Tibial artery (tissue), 4 donors: ENCODE measurements at regions not wholly inside any gene's neighbourhood (a gene's known extent, or its start where the extent isn't known, plus 50 kb on each side); places are given as distances from the start of the nearest gene placed in this dataset.

Source experiments
- DNase-seq, 2 donors: peaks; one replicate each; pipeline ENCODE4 v3.0.0-alpha.2; 2019
- H3K27ac ChIP-seq, 2 donors: fragments of 200-600 bp; sonication (generic) in 1 of 2; 1 replicate in 1 of 2; 2 replicates in 1 of 2; pipeline ENCODE4 v1.5.1; 2018 to 2019; ENCODE audit warnings: mild to moderate bottlenecking in 1 of 2
- H3K27me3 ChIP-seq, 2 donors: fragments of 200-600 bp; sonication (generic) in 1 of 2; one replicate each; pipeline versions ENCODE4 v1.5.1 to v1.6.0; 2016 to 2019
- H3K36me3 ChIP-seq, 3 donors: fragments of 200-600 bp; sonication (generic) in 2 of 3; one replicate each; pipeline ENCODE4 v1.5.1; 2016 to 2019; ENCODE audit warnings: mild to moderate bottlenecking in 2 of 3
- H3K4me1 ChIP-seq, 4 donors: fragments of 200-600 bp; sonication (generic) in 2 of 4; 1 replicate in 3 of 4; 2 replicates in 1 of 4; pipeline ENCODE4 v1.5.1; 2016 to 2019
- H3K4me3 ChIP-seq, 2 donors: fragments of 200-600 bp; sonication (generic) in 1 of 2; 1 replicate in 1 of 2; 2 replicates in 1 of 2; pipeline ENCODE4 v1.5.1; 2018 to 2019; ENCODE audit warnings: mild to moderate bottlenecking in 2 of 2
- H3K9me3 ChIP-seq, 3 donors: fragments of 200-600 bp; sonication (generic) in 1 of 3; one replicate each; pipeline ENCODE4 v1.5.1; 2016 to 2019
- intact Hi-C: fragments of 100-400 bp; cut with DNase I; formaldehyde crosslinking; loops from one replicate; pipeline ENCODE4 v1.15.0; 2023; ENCODE audit warnings: low total_unique reads
- TF ChIP-seq, protein P1 (sequence below), 2 experiments: fragments of 200-600 bp in 1 of 2; fragments of 450-650 bp in 1 of 2; IDR thresholded peaks; one replicate each; pipeline ENCODE4 v1.5.1; 2017 to 2019; ENCODE audit warnings: antibody characterized with exemption in 2 of 2, mild to moderate bottlenecking in 1 of 2, moderate library complexity in 1 of 2

DNA sequence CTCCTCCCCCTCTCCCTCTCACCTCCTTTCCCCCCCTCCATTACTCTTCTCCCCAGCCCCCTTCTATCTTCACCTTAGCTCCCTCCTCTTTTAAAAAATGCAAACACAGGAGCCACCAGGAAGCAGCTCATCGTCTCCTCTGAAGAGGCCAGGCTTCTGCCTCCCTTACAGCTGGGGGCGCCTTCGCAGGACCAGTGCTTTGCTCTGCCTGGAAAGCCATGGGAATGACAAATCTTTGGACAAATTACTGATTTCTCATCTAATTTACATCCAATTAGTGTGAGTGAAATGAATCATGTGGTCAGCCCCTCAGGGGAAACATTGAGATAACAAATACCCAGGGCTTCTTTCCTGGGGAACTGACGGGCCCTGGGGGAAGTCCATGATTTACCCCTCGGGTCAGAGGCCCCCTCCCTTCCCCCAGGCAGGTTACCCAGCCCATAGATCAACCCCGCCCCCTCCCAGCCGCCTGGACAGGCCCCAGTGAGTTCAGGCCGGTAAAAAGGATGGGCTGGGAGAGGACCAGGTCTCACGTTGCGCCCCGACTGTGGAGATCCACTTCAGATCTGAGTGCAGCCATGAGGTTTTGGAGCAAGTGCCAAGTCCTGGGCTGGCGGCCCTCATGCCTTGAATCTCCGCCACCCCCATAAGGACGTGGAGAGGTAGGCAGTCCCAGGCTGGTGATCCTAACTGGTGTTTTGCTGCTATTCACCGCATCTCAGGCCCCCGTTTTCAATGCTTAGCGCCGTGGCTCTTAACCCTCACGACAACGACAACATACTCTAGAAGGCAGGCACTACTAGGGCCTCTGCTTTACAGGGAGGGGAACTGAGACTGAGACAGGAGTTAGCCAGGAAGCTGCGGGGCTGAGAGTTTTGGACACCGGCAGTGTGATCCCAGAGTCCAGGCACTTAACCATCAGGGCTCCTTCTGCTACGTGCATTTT is 300.8 kb downstream of the RRAGC start:
- intact Hi-C loops = no loop called here
- Histone ChIP-seq H3K9me3 (no peaks in the 10 kb centered on the region), H3K4me1 (peaks cover 0 to 15% (median 2%) of the 10 kb centered on the region in 4 donors), H3K4me3 (no peak overlapping the region), H3K36me3 (no peaks in the 10 kb centered on the region), H3K27ac (no peak overlapping the region), H3K27me3 (peaks cover 0 to 33% of the 10 kb centered on the region in 2 donors)
- no peak for DNase-seq
- TF ChIP-seq, protein P1, sequence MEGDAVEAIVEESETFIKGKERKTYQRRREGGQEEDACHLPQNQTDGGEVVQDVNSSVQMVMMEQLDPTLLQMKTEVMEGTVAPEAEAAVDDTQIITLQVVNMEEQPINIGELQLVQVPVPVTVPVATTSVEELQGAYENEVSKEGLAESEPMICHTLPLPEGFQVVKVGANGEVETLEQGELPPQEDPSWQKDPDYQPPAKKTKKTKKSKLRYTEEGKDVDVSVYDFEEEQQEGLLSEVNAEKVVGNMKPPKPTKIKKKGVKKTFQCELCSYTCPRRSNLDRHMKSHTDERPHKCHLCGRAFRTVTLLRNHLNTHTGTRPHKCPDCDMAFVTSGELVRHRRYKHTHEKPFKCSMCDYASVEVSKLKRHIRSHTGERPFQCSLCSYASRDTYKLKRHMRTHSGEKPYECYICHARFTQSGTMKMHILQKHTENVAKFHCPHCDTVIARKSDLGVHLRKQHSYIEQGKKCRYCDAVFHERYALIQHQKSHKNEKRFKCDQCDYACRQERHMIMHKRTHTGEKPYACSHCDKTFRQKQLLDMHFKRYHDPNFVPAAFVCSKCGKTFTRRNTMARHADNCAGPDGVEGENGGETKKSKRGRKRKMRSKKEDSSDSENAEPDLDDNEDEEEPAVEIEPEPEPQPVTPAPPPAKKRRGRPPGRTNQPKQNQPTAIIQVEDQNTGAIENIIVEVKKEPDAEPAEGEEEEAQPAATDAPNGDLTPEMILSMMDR (IDR thresholded peaks at IDR 0.05) = no peak

GRCh38 chr1:38558055-38558454 is 301.5 kb downstream of the RRAGC start:
- H3K4me3 ChIP-seq = no peak overlapping the region
- intact Hi-C loops = no loop called here
- H3K36me3 ChIP-seq = no peaks in the 10 kb centered on the region
- no peaks in the 10 kb centered on the region for H3K9me3 ChIP-seq
- H3K4me1 ChIP-seq = peaks cover 0 to 15% (median 2%) of the 10 kb centered on the region in 4 donors
- TF ChIP-seq, protein P1 (IDR thresholded peaks at IDR 0.05) = no peak
- H3K27me3 ChIP-seq = peaks cover 0 to 33% of the 10 kb centered on the region in 2 donors
- H3K27ac ChIP-seq = no peak overlapping the region
- no peak for DNase-seq

DNA sequence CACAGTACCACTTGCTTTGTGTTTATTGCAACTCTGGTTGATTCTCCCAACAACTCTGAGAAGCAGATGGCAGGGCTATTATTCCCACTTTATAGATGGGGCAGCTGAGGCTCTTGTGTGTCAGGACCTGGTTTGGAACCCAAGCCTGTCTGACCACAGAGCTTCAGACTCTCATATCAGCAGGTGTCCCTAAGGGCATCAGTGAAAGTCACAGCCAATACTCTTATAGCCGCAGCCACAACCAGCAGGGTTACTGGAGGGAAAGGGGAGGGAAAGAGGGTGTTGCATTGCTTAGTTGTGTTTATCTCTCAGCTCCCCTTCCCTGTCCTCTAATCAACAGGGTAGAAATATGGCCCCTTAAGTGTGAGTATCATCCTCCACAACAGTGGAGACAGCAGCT is 304.0 kb downstream of the RRAGC start:
- no peak for DNase-seq
- Histone ChIP-seq H3K9me3 (no peaks in the 10 kb centered on the region), H3K36me3 (no peaks in the 10 kb centered on the region)

DNA sequence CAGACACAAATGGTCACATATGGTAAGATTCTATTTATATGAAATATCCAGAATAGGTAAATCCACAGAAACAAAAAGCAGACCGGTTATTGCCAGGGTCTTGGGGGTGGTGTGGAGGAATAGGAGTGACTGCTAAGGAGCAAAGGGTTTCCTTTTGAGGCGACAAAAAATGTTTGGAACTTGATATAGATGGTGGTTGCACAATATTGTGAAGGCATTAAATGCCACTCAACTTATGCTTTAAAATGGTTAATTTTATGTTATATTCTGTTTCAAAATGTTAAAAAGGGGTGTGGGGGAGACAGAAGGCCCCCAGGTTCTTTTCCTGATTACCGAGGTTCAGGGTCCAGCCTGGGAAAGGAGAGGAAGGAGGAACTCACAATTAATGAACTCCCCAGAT is 304.4 kb downstream of the RRAGC start:
- Histone ChIP-seq H3K27me3 (peaks cover 0 to 12% of the 10 kb centered on the region in 2 donors), H3K36me3 (no peaks in the 10 kb centered on the region), H3K27ac (no peak overlapping the region), H3K4me1 (peaks cover 0 to 8% (median 2%) of the 10 kb centered on the region in 4 donors), H3K4me3 (no peak overlapping the region), H3K9me3 (no peaks in the 10 kb centered on the region)
- intact Hi-C loops = no loop called here
- no peak for DNase-seq
- TF ChIP-seq, protein P1 (IDR thresholded peaks at IDR 0.05) = no peak

More for the DNA sequence above, 304.0 kb downstream of the RRAGC start:
- peaks cover 0 to 13% (median 2%) of the 10 kb centered on the region in 4 donors for H3K4me1 ChIP-seq
- intact Hi-C loops = no loop called here
- H3K27me3 ChIP-seq = peaks cover 0 to 11% of the 10 kb centered on the region in 2 donors
- TF ChIP-seq, protein P1 (IDR thresholded peaks at IDR 0.05) = no peak
- no peak overlapping the region for H3K4me3 ChIP-seq
- H3K27ac ChIP-seq = no peak overlapping the region

GRCh38 chr1:38551318-38552307 is 308.0 kb downstream of the RRAGC start:
- Histone ChIP-seq H3K36me3 (no peaks in the 10 kb centered on the region), H3K27ac (no peak overlapping the region), H3K4me3 (no peak overlapping the region), H3K27me3 (peaks cover 0 to 8% of the 10 kb centered on the region in 2 donors), H3K4me1 (no peaks in the 10 kb centered on the region), H3K9me3 (no peaks in the 10 kb centered on the region)
- DNase-seq = no peak
- intact Hi-C loops = no loop called here
- TF ChIP-seq, protein P1 (IDR thresholded peaks at IDR 0.05) = no peak
